MM.1S (cell line): ENCODE measurements at regions not wholly inside any gene's neighbourhood (a gene's known extent, or its start where the extent isn't known, plus 50 kb on each side); places are given as distances from the start of the nearest gene placed in this dataset.

ENCODE experiments used
- EZH2 ChIP-seq: fragments of 300-600 bp; sonication (generic); optimal IDR thresholded peaks from 2 replicates; pipeline ENCODE3; 2017; ENCODE audit warnings: low read depth, mild to moderate bottlenecking, antibody characterized with exemption, low read length, mixed read lengths
- EZH2phosphoT487 ChIP-seq: fragments of 300-600 bp; sonication (generic); IDR thresholded peaks from 2 replicates; pipeline ENCODE4 v1.6.1; 2018; ENCODE audit warnings: antibody characterized with exemption, low read length
- TF ChIP-seq, protein P1 (sequence below): fragments of 300-600 bp; sonication (generic); IDR thresholded peaks from 2 replicates; pipeline ENCODE4 v1.5.1; 2016; ENCODE audit warnings: antibody characterized with exemption, low read length, mixed read lengths

DNA sequence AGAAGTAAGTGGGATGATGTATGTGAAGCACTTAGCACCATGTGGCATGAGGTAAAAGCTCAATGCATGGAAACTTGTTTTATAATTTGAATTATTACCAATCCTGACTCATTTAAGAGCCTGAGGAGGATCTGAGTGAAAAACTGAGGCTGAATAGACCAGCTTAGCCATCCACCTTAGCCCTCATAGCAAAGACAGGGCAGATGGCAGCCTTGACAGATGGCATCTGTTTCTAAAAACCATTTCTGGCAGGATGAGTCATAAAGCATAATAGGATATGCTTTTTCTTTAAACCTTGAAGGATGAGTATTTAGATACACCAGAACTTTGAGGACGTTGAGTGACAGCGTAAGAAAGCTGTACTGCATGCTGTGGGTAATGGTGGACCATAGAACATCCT is 61.0 kb upstream of the NAV2 start:
- TF ChIP-seq EZH2 (no peak), EZH2phosphoT487 (no peak)
- TF ChIP-seq, protein P1, sequence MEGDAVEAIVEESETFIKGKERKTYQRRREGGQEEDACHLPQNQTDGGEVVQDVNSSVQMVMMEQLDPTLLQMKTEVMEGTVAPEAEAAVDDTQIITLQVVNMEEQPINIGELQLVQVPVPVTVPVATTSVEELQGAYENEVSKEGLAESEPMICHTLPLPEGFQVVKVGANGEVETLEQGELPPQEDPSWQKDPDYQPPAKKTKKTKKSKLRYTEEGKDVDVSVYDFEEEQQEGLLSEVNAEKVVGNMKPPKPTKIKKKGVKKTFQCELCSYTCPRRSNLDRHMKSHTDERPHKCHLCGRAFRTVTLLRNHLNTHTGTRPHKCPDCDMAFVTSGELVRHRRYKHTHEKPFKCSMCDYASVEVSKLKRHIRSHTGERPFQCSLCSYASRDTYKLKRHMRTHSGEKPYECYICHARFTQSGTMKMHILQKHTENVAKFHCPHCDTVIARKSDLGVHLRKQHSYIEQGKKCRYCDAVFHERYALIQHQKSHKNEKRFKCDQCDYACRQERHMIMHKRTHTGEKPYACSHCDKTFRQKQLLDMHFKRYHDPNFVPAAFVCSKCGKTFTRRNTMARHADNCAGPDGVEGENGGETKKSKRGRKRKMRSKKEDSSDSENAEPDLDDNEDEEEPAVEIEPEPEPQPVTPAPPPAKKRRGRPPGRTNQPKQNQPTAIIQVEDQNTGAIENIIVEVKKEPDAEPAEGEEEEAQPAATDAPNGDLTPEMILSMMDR: no peak
